ENCODE measurements at regions not wholly inside any gene's neighbourhood (a gene's known extent, or its start where the extent isn't known, plus 50 kb on each side); places are given as distances from the start of the nearest gene placed in this dataset.
A peak's percentile ranks its signal among the peaks of the same experiment; 100 is the strongest.

- DNase-seq, result no peak
Observed at GRCh38 chr6:166841216-166841615, 115.1 kb downstream of the RNASET2 start.

GRCh38 chr6:166839569-166839968 is 116.8 kb downstream of the RNASET2 start:
- DNase-seq, result no peak

- no peak for DNase-seq
Observed at GRCh38 chr6:166838987-166839386, 117.4 kb downstream of the RNASET2 start.

GRCh38 chr6:166836785-166837718 is 119.3 kb downstream of the RNASET2 start:
- no peak for DNase-seq

GRCh38 chr6:166834049-166834448 is 122.3 kb downstream of the RNASET2 start:
- no peak for DNase-seq

- DNase-seq, result no peak
Observed at GRCh38 chr6:166830891-166831363, 125.4 kb downstream of the RNASET2 start.

GRCh38 chr6:166830185-166830890 is 126.0 kb downstream of the RNASET2 start:
- DNase-seq, result peak; percentile 35 to 55

GRCh38 chr6:166826264-166826663 is 130.1 kb downstream of the RNASET2 start:
- DNase-seq, result no peak

GRCh38 chr6:166825553-166826145 is 130.7 kb downstream of the RNASET2 start:
- no peak for DNase-seq

- DNase-seq, result no peak
Observed at GRCh38 chr6:166824880-166825250, 131.5 kb downstream of the RNASET2 start.

GRCh38 chr6:166824146-166824879 is 132.0 kb downstream of the RNASET2 start:
- DNase-seq, result no peak

GRCh38 chr6:166822609-166823008 is 133.7 kb downstream of the RNASET2 start:
- no peak for DNase-seq

- DNase-seq, result no peak
Observed at GRCh38 chr6:166820483-166820882, 135.9 kb downstream of the RNASET2 start.

GRCh38 chr6:166820070-166820469 is 136.3 kb downstream of the RNASET2 start:
- DNase-seq, result no peak

- no peak for DNase-seq
Observed at GRCh38 chr6:166815629-166816028, 140.7 kb downstream of the RNASET2 start.

- no peak for DNase-seq
Observed at GRCh38 chr6:166814390-166814789, 142.0 kb downstream of the RNASET2 start.

- no peak for DNase-seq
Observed at GRCh38 chr6:166813461-166813860, 142.9 kb downstream of the RNASET2 start.

GRCh38 chr6:166810864-166811263 is 145.5 kb downstream of the RNASET2 start:
- DNase-seq, result no peak

GRCh38 chr6:166809721-166810120 is 146.6 kb downstream of the RNASET2 start:
- no peak for DNase-seq

- DNase-seq, result no peak
Observed at GRCh38 chr6:166806962-166807757, 149.2 kb downstream of the RNASET2 start.

- no peak for DNase-seq
Observed at GRCh38 chr6:166806217-166806838, 150.0 kb downstream of the RNASET2 start.
